Tibial nerve (tissue), 4 donors: ENCODE measurements at regions not wholly inside any gene's neighbourhood (a gene's known extent, or its start where the extent isn't known, plus 50 kb on each side); places are given as distances from the start of the nearest gene placed in this dataset.

Experiments
- DNase-seq, 2 donors: peaks; one replicate each; pipeline ENCODE4 v3.0.0-alpha.2; 2019; ENCODE audit warnings: low spot score in 2 of 2
- H3K27ac ChIP-seq, 4 donors: fragments of 200-600 bp; sonication (generic) in 3 of 4; one replicate each; pipeline ENCODE4 v1.5.1; 2017 to 2019; ENCODE audit warnings: mild to moderate bottlenecking in 1 of 4
- H3K27me3 ChIP-seq, 2 donors: fragments of 200-600 bp; sonication (generic) in 1 of 2; one replicate each; pipeline versions ENCODE4 v1.5.1 to v1.6.0; 2017 to 2019
- H3K36me3 ChIP-seq, 3 donors: fragments of 200-600 bp; sonication (generic); one replicate each; pipeline ENCODE4 v1.5.1; 2018 to 2019
- H3K4me1 ChIP-seq, 4 donors: fragments of 200-600 bp; sonication (generic) in 3 of 4; one replicate each; pipeline ENCODE4 v1.5.1; 2017 to 2019
- H3K4me3 ChIP-seq, 4 donors: fragments of 200-600 bp; sonication (generic) in 3 of 4; one replicate each; pipeline ENCODE4 v1.5.1; 2017 to 2019; ENCODE audit warnings: mild to moderate bottlenecking in 1 of 4, moderate library complexity in 1 of 4
- H3K9me3 ChIP-seq, 4 donors: fragments of 200-600 bp; sonication (generic) in 3 of 4; one replicate each; pipeline ENCODE4 v1.5.1; 2017 to 2019
- CTCF ChIP-seq, 5 experiments: fragments of 200-600 bp in 3 of 5; fragments of 450-650 bp in 2 of 5; sonication (generic) in 3 of 5; IDR thresholded peaks; one replicate each; pipeline ENCODE4 v1.5.1; 2016 to 2019; ENCODE audit warnings: antibody characterized with exemption in 5 of 5, mild to moderate bottlenecking in 3 of 5, moderate library complexity in 2 of 5
- EP300 ChIP-seq, 2 donors: sonication (generic); formaldehyde crosslinking; IDR thresholded peaks; one replicate each; pipeline ENCODE4 v1.6.1; 2017; ENCODE audit warnings: antibody characterized with exemption in 2 of 2, mild to moderate bottlenecking in 1 of 2
- POLR2A ChIP-seq, 2 donors: fragments of 450-650 bp; IDR thresholded peaks; one replicate each; pipeline ENCODE4 v1.6.1; 2017; ENCODE audit warnings: antibody characterized with exemption in 2 of 2, mild to moderate bottlenecking in 2 of 2, moderate library complexity in 2 of 2
- WGBS, 2 donors: methylation state at CpG; one replicate each; pipeline ENCODE4 v1.1.5; 2018; 5-methylcytosine and 5-hydroxymethylcytosine counted together

GRCh38 chr2:40719414-40719813 lies 267.5 kb upstream of the SLC8A1 start:
- Histone ChIP-seq H3K9me3 (no peaks in the 10 kb centered on the region), H3K27me3 (no peaks in the 10 kb centered on the region), H3K4me1 (no peaks in the 10 kb centered on the region), H3K27ac (no peak overlapping the region), H3K36me3 (no peaks in the 10 kb centered on the region), H3K4me3 (no peak overlapping the region)
- TF ChIP-seq CTCF (IDR thresholded peaks at IDR 0.05) (no peak), POLR2A (IDR thresholded peaks at IDR 0.05) (no peak), EP300 (IDR thresholded peaks at IDR 0.05) (no peak)
- 47 to 49% methylated on average over 2 of the region's 2 CpGs for WGBS, 2 donors
- no peak for DNase-seq

- WGBS, 2 donors = 76 to 83% methylated on average over 1 of the region's 1 CpG
- H3K27ac ChIP-seq = no peak overlapping the region
- no peak for DNase-seq
Measured at GRCh38 chr2:40721595-40721994, 269.7 kb upstream of the SLC8A1 start.

GRCh38 chr2:40723194-40723593 lies 271.3 kb upstream of the SLC8A1 start:
- 43 to 48% methylated on average over 1 of the region's 1 CpG for WGBS, 2 donors
- H3K36me3 ChIP-seq = no peaks in the 10 kb centered on the region
- H3K4me3 ChIP-seq = no peak overlapping the region
- H3K27ac ChIP-seq = no peak overlapping the region
- TF ChIP-seq CTCF (IDR thresholded peaks at IDR 0.05) (no peak), EP300 (IDR thresholded peaks at IDR 0.05) (no peak), POLR2A (IDR thresholded peaks at IDR 0.05) (no peak)
- DNase-seq = no peak
- no peaks in the 10 kb centered on the region for H3K9me3 ChIP-seq
- no peaks in the 10 kb centered on the region for H3K4me1 ChIP-seq
- no peaks in the 10 kb centered on the region for H3K27me3 ChIP-seq

More at GRCh38 chr2:40721595-40721994, 269.7 kb upstream of the SLC8A1 start:
- no peak for TF ChIP-seq EP300 (IDR thresholded peaks at IDR 0.05)
- TF ChIP-seq CTCF (IDR thresholded peaks at IDR 0.05) = no peak
- TF ChIP-seq POLR2A (IDR thresholded peaks at IDR 0.05) = no peak
- Histone ChIP-seq H3K27me3 (no peaks in the 10 kb centered on the region), H3K4me1 (no peaks in the 10 kb centered on the region), H3K9me3 (no peaks in the 10 kb centered on the region), H3K4me3 (no peak overlapping the region), H3K36me3 (no peaks in the 10 kb centered on the region)

- Histone ChIP-seq H3K9me3 (no peaks in the 10 kb centered on the region), H3K27me3 (no peaks in the 10 kb centered on the region), H3K27ac (no peak overlapping the region), H3K4me3 (no peak overlapping the region), H3K36me3 (no peaks in the 10 kb centered on the region), H3K4me1 (no peaks in the 10 kb centered on the region)
- DNase-seq = no peak
- WGBS, 2 donors = 62 to 69% methylated on average over 3 of the region's 3 CpGs
- no peak for TF ChIP-seq POLR2A (IDR thresholded peaks at IDR 0.05)
- no peak for TF ChIP-seq EP300 (IDR thresholded peaks at IDR 0.05)
- TF ChIP-seq CTCF (IDR thresholded peaks at IDR 0.05) = no peak
Measured at GRCh38 chr2:40725040-40725439, 273.1 kb upstream of the SLC8A1 start.

- no peaks in the 10 kb centered on the region for H3K27me3 ChIP-seq
- TF ChIP-seq CTCF (IDR thresholded peaks at IDR 0.05) (no peak), POLR2A (IDR thresholded peaks at IDR 0.05) (no peak), EP300 (IDR thresholded peaks at IDR 0.05) (no peak)
- H3K27ac ChIP-seq = no peak overlapping the region
- no peak for DNase-seq
- WGBS, 2 donors = 83 to 96% methylated on average over 2 of the region's 2 CpGs
- H3K9me3 ChIP-seq = no peaks in the 10 kb centered on the region
- no peak overlapping the region for H3K4me3 ChIP-seq
- no peaks in the 10 kb centered on the region for H3K36me3 ChIP-seq
- H3K4me1 ChIP-seq = no peaks in the 10 kb centered on the region
Measured at GRCh38 chr2:40725950-40726349, 274.1 kb upstream of the SLC8A1 start.
